Dermis blood vessel endothelial cell (primary cell): ENCODE measurements at regions not wholly inside any gene's neighbourhood (a gene's known extent, or its start where the extent isn't known, plus 50 kb on each side); places are given as distances from the start of the nearest gene placed in this dataset.
A peak's percentile ranks its signal among the peaks of the same experiment; 100 is the strongest.

Source experiments
- DNase-seq: peaks from one replicate; pipeline ENCODE4 v3.0.0; 2010

- DNase-seq = no peak
These were observed 51.0 kb downstream of the CCDC54 start for GRCh38 chr3:107428051-107428858.

- peak; percentile 86 for DNase-seq
These were observed 52.3 kb downstream of the CCDC54 start for GRCh38 chr3:107429320-107430181.

GRCh38 chr3:107430214-107430995 is 53.2 kb downstream of the CCDC54 start:
- DNase-seq = peak; percentile 27

GRCh38 chr3:107430996-107431245 is 53.7 kb downstream of the CCDC54 start:
- DNase-seq = no peak

- DNase-seq = peak; percentile 55
These were observed 54.2 kb downstream of the CCDC54 start for GRCh38 chr3:107431246-107432012.

GRCh38 chr3:107432013-107432515 is 54.8 kb downstream of the CCDC54 start:
- peak; percentile 10 for DNase-seq

- DNase-seq = no peak
These were observed 55.4 kb downstream of the CCDC54 start for GRCh38 chr3:107432646-107433045.

- no peak for DNase-seq
These were observed 58.8 kb downstream of the CCDC54 start for GRCh38 chr3:107436029-107436428.

GRCh38 chr3:107438671-107439070 is 61.4 kb downstream of the CCDC54 start:
- DNase-seq = no peak

- no peak for DNase-seq
These were observed 64.4 kb downstream of the CCDC54 start for GRCh38 chr3:107441617-107442016.

- DNase-seq = no peak
These were observed 66.2 kb downstream of the CCDC54 start for GRCh38 chr3:107443461-107443860.

- no peak for DNase-seq
These were observed 69.5 kb downstream of the CCDC54 start for GRCh38 chr3:107446706-107447105.

GRCh38 chr3:107450254-107450893 is 72.4 kb upstream of the BBX start:
- no peak for DNase-seq

- no peak for DNase-seq
These were observed 70.3 kb upstream of the BBX start for GRCh38 chr3:107452436-107452835.

- DNase-seq = no peak
These were observed 69.3 kb upstream of the BBX start for GRCh38 chr3:107453504-107453903.

GRCh38 chr3:107455621-107456020 is 67.1 kb upstream of the BBX start:
- no peak for DNase-seq

- DNase-seq = no peak
These were observed 66.3 kb upstream of the BBX start for GRCh38 chr3:107456501-107456900.

GRCh38 chr3:107458871-107459270 is 63.9 kb upstream of the BBX start:
- DNase-seq = peak; percentile 16

GRCh38 chr3:107461721-107462120 is 61.0 kb upstream of the BBX start:
- DNase-seq = no peak

- DNase-seq = no peak
These were observed 58.7 kb upstream of the BBX start for GRCh38 chr3:107464037-107464436.

- no peak for DNase-seq
These were observed 57.6 kb upstream of the BBX start for GRCh38 chr3:107465064-107465631.
